Stomach (tissue), 4 donors: ENCODE measurements at regions not wholly inside any gene's neighbourhood (a gene's known extent, or its start where the extent isn't known, plus 50 kb on each side); places are given as distances from the start of the nearest gene placed in this dataset.

Experiments used
- CTCF ChIP-seq, 7 experiments: fragments of 450-650 bp in 4 of 7; fragments of 200-600 bp in 3 of 7; sonication (generic) in 3 of 7; IDR thresholded peaks; one replicate each; pipeline ENCODE4 v1.5.1; 2016 to 2019; ENCODE audit warnings: antibody characterized with exemption in 7 of 7, control low read depth in 2 of 7, mild to moderate bottlenecking in 1 of 7
- POLR2A ChIP-seq, 4 donors: fragments of 450-650 bp; IDR thresholded peaks; one replicate each; pipeline ENCODE4 v1.6.1; 2016; ENCODE audit warnings: antibody characterized with exemption in 4 of 4, control low read depth in 2 of 4, mild to moderate bottlenecking in 1 of 4, moderate library complexity in 1 of 4
- POLR2AphosphoS5 ChIP-seq, 3 donors: sonication (generic); formaldehyde crosslinking; IDR thresholded peaks; one replicate each; pipeline ENCODE4 v1.6.1; 2016; ENCODE audit warnings: antibody characterized with exemption in 3 of 3

- no peak for TF ChIP-seq POLR2A (IDR thresholded peaks at IDR 0.05)
- TF ChIP-seq CTCF (IDR thresholded peaks at IDR 0.05) = no peak
- TF ChIP-seq POLR2AphosphoS5 (IDR thresholded peaks at IDR 0.05) = no peak
These were observed 53.6 kb upstream of the SERTAD2 start for GRCh38 chr2:64707276-64707675.
